IMR-90 (cell line): ENCODE measurements at regions not wholly inside any gene's neighbourhood (a gene's known extent, or its start where the extent isn't known, plus 50 kb on each side); places are given as distances from the start of the nearest gene placed in this dataset.

Experiments used
- ATAC-seq: fragments of 200-7000 bp; cut with Tn5 transposase; 2 replicates; pipeline ENCODE4 v1.9.1; 2020; ENCODE audit warnings: low read depth, mild to moderate bottlenecking, moderate library complexity
- BruUV-seq: library from RNA; stranded (reverse); fragments of 400-500 nt; replicated peaks from 2 replicates; lab custom pipeline; 2021; lab: Mats Ljungman, UMichigan
- CTCF ChIA-PET: fragments of 300-600 bp; formaldehyde crosslinking; extraction: SDS; loops from one replicate; lab custom pipeline; 2021; ENCODE audit warnings: antibody characterized with exemption; lab: Yijun Ruan, JAX
- POLR2A ChIA-PET: fragments of 300-600 bp; sonication (Branson Sonifier 250); formaldehyde crosslinking; loops from one replicate; lab custom pipeline; 2022; ENCODE audit warnings: antibody characterized with exemption; ENCODE audit not compliant: unreplicated experiment; lab: Charles Lee
- DNase-seq: peaks from one replicate; pipeline ENCODE4 v3.0.0; 2013
- H2AFZ ChIP-seq: replicated peaks from 2 replicates; pipeline ENCODE3; 2013; ENCODE audit warnings: low read length, mild to moderate bottlenecking; ENCODE audit not compliant: poor library complexity
- H2AK5ac ChIP-seq: 2 replicates; pipeline ENCODE4 v1.6.1; 2013; ENCODE audit warnings: low read depth, low read length, inconsistent platforms
- H2AK9ac ChIP-seq: replicated peaks from 2 replicates; pipeline ENCODE3; 2013; ENCODE audit warnings: mild to moderate bottlenecking, low read depth, low read length, moderate library complexity; ENCODE audit not compliant: poor library complexity
- H2BK120ac ChIP-seq: 2 replicates; pipeline ENCODE4 v1.6.1; 2013; ENCODE audit warnings: low read depth, low read length, inconsistent platforms
- H2BK15ac ChIP-seq: 3 replicates; pipeline ENCODE4 v1.6.1; 2013; ENCODE audit warnings: low read depth, low read length, inconsistent platforms
- H2BK20ac ChIP-seq: 2 replicates; pipeline ENCODE4 v1.6.1; 2013; ENCODE audit warnings: low read depth, mild to moderate bottlenecking, inconsistent platforms, low read length, moderate library complexity
- H2BK5ac ChIP-seq: 2 replicates; pipeline ENCODE4 v1.6.1; 2013; ENCODE audit warnings: mild to moderate bottlenecking, low read depth, low read length, inconsistent platforms; ENCODE audit not compliant: poor library complexity, severe bottlenecking
- H3K14ac ChIP-seq: replicated peaks from 2 replicates; pipeline ENCODE4 v1.6.1; 2013; ENCODE audit warnings: low read depth, low read length, inconsistent platforms
- H3K18ac ChIP-seq: 2 replicates; pipeline ENCODE4 v1.6.1; 2013; ENCODE audit warnings: low read depth, low read length, control low read depth
- H3K23ac ChIP-seq: 2 replicates; pipeline ENCODE4 v1.6.1; 2013; ENCODE audit warnings: low read depth, low read length, inconsistent platforms
- H3K27ac ChIP-seq: 2 replicates; pipeline ENCODE4 v1.5.1; 2013; ENCODE audit warnings: mild to moderate bottlenecking, control low read depth, low read length; ENCODE audit not compliant: insufficient read depth
- H3K27me3 ChIP-seq: 2 replicates; pipeline ENCODE4 v1.6.1; 2013; ENCODE audit warnings: low read length; ENCODE audit not compliant: control insufficient read depth, insufficient read depth
- H3K36me3 ChIP-seq: 2 replicates; pipeline ENCODE4 v1.6.1; 2013; ENCODE audit warnings: low read length, mixed read lengths; ENCODE audit not compliant: control insufficient read depth, insufficient read depth
- H3K4ac ChIP-seq: 2 replicates; pipeline ENCODE4 v1.6.1; 2013; ENCODE audit warnings: low read depth, low read length, inconsistent platforms
- H3K4me1 ChIP-seq: 2 replicates; pipeline ENCODE4 v1.6.1; 2013; ENCODE audit warnings: low read length, mixed read lengths; ENCODE audit not compliant: control insufficient read depth, insufficient read depth
- H3K4me2 ChIP-seq: 2 replicates; pipeline ENCODE4 v1.6.1; 2013; ENCODE audit warnings: low read depth, mild to moderate bottlenecking, control low read depth, low read length, moderate library complexity
- H3K4me3 ChIP-seq: 2 replicates; pipeline ENCODE4 v1.5.1; 2013; ENCODE audit warnings: low read depth, mild to moderate bottlenecking, control low read depth, low read length, moderate library complexity; ENCODE audit not compliant: insufficient read depth
- H3K56ac ChIP-seq: 2 replicates; pipeline ENCODE4 v1.6.1; 2013; ENCODE audit warnings: low read length, inconsistent platforms; ENCODE audit not compliant: insufficient read depth; ENCODE audit errors: extremely low read depth
- H3K79me1 ChIP-seq, 2 experiments: 2 replicates each; pipeline ENCODE4 v1.6.1; 2013; ENCODE audit warnings: low read length in 2 of 2, inconsistent platforms in 1 of 2, low read depth in 1 of 2
- H3K9ac ChIP-seq: 2 replicates; pipeline ENCODE4 v1.6.1; 2013; ENCODE audit warnings: low read depth, low read length, control low read depth
- H3K9me1 ChIP-seq: 2 replicates; pipeline ENCODE4 v1.6.1; 2013; ENCODE audit warnings: low read length, inconsistent platforms; ENCODE audit not compliant: insufficient read depth
- H3K9me3 ChIP-seq: 2 replicates; pipeline ENCODE4 v1.6.1; 2013; ENCODE audit warnings: low read length; ENCODE audit not compliant: control insufficient read depth, insufficient read depth
- H4K20me1 ChIP-seq: 2 replicates; pipeline ENCODE4 v1.6.1; 2013; ENCODE audit warnings: low read length, inconsistent platforms; ENCODE audit not compliant: insufficient read depth
- H4K5ac ChIP-seq: 2 replicates; pipeline ENCODE4 v1.6.1; 2013; ENCODE audit warnings: mild to moderate bottlenecking, low read depth, low read length, control low read depth
- H4K8ac ChIP-seq, 2 experiments: 2 replicates each; pipeline ENCODE4 v1.6.1; 2013; ENCODE audit warnings: low read depth in 2 of 2, low read length in 2 of 2, control low read depth in 1 of 2, inconsistent platforms in 1 of 2
- H4K91ac ChIP-seq: 2 replicates; pipeline ENCODE4 v1.6.1; 2013; ENCODE audit warnings: low read depth, low read length, inconsistent platforms; ENCODE audit not compliant: insufficient read depth
- BHLHE40 ChIP-seq: fragments of 150-350 bp; IDR thresholded peaks from 2 replicates; pipeline ENCODE4 v1.6.1; 2016; ENCODE audit warnings: mild to moderate bottlenecking, low read depth, low read length
- CEBPB ChIP-seq: IDR thresholded peaks from 2 replicates; pipeline ENCODE4 v1.6.1; 2012; ENCODE audit warnings: low read depth, low read length, improper control_type of control experiment
- CHD1 ChIP-seq: IDR thresholded peaks from 2 replicates; pipeline ENCODE4 v1.6.1; 2012; ENCODE audit warnings: low read depth, low read length, improper control_type of control experiment
- FOS ChIP-seq: fragments of 150-350 bp; IDR thresholded peaks from 2 replicates; pipeline ENCODE4 v1.6.1; 2016; ENCODE audit warnings: low read depth, low read length
- MAFK ChIP-seq: IDR thresholded peaks from 2 replicates; pipeline ENCODE4 v1.6.1; 2012; ENCODE audit warnings: low read depth, low read length, improper control_type of control experiment
- MAZ ChIP-seq: IDR thresholded peaks from 2 replicates; pipeline ENCODE4 v1.6.1; 2012; ENCODE audit warnings: low read depth, mild to moderate bottlenecking, low read length, improper control_type of control experiment, moderate library complexity, borderline replicate concordance
- MXI1 ChIP-seq: IDR thresholded peaks from 2 replicates; pipeline ENCODE4 v1.6.1; 2012; ENCODE audit warnings: low read depth, mild to moderate bottlenecking, low read length, moderate library complexity, borderline replicate concordance
- NFE2L2 ChIP-seq: fragments of 150-350 bp; IDR thresholded peaks from 2 replicates; pipeline ENCODE4 v1.6.1; 2016; ENCODE audit warnings: low read depth, mild to moderate bottlenecking, low read length
- POLR2A ChIP-seq: IDR thresholded peaks from 2 replicates; pipeline ENCODE4 v1.6.1; 2012; ENCODE audit warnings: mild to moderate bottlenecking, low read depth, low read length
- RAD21 ChIP-seq: IDR thresholded peaks from 2 replicates; pipeline ENCODE4 v1.6.1; 2012; ENCODE audit warnings: low read length, improper control_type of control experiment
- RCOR1 ChIP-seq: IDR thresholded peaks from 2 replicates; pipeline ENCODE4 v1.6.1; 2012; ENCODE audit warnings: mild to moderate bottlenecking, low read length, improper control_type of control experiment; ENCODE audit not compliant: insufficient replicate concordance
- RFX5 ChIP-seq: IDR thresholded peaks from 2 replicates; pipeline ENCODE4 v1.8.0; 2012; ENCODE audit warnings: low read depth, mild to moderate bottlenecking, low read length, moderate library complexity
- SMC3 ChIP-seq: fragments of 150-350 bp; IDR thresholded peaks from 2 replicates; pipeline ENCODE4 v1.6.1; 2016; ENCODE audit warnings: low read depth, mild to moderate bottlenecking, antibody characterized with exemption, low read length, moderate library complexity
- WGBS, 2 experiments: methylation state at CpG; one replicate each; pipeline versions ENCODE4 v1.1.5 to v1.1.7; 2013; ENCODE audit warnings: missing lambda C conversion rate in 2 of 2; ENCODE audit not compliant: insufficient read length in 1 of 2; ENCODE audit errors: extremely low coverage in 2 of 2; 5-methylcytosine and 5-hydroxymethylcytosine counted together
- dilution Hi-C: fragments of 300-500 bp; cut with HindIII; formaldehyde crosslinking; loops from one replicate; pipeline ENCODE4 v1.14.3; 2018; ENCODE audit warnings: low sequenced_read_pairs; ENCODE audit not compliant: unreplicated experiment
- in situ Hi-C: fragments of 300-500 bp; cut with MboI; formaldehyde crosslinking; loops from 3 replicates; pipeline ENCODE4 v1.14.3; 2019; ENCODE audit warnings: low sequenced_read_pairs, inconsistent platforms, mixed read lengths
- intact Hi-C: fragments of 100-400 bp; cut with micrococcal nuclease; formaldehyde crosslinking; loops from 2 replicates; pipeline ENCODE4 v1.10.0; 2022
- TF ChIP-seq, protein P1 (sequence below): fragments of 150-350 bp; IDR thresholded peaks from 2 replicates; pipeline ENCODE4 v1.6.1; 2017; ENCODE audit warnings: mild to moderate bottlenecking, antibody characterized with exemption, low read length, low read depth
- TF ChIP-seq, protein P2 (sequence below): fragments of 150-350 bp; IDR thresholded peaks from 2 replicates; pipeline ENCODE4 v1.6.1; 2016; ENCODE audit warnings: low read depth, mild to moderate bottlenecking, low read length, moderate library complexity, borderline replicate concordance
- TF ChIP-seq, protein P3 (sequence below): conservative IDR thresholded peaks from 2 replicates; pipeline ENCODE4 v1.5.1; 2012; ENCODE audit warnings: mild to moderate bottlenecking, low read depth, low read length, improper control_type of control experiment

DNA sequence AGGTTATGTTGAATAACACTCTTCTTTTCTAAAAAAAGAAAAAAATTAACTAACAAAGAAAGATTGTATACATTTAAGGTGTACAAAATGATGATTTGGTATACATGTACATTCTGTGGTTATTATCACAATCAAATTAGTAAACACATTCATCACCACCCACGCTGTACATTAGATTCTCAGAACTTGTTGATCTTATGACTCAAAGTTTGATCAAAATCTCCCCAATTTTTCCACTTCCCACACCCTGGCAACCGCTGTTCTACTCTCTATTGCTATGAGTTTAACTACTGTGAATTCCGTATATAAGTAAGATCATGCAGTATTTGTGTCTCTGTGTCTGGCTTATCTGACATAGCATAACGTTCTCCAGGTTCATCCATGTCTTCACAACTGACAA is 469.5 kb upstream of the CHRM3 start:
- Histone ChIP-seq H3K27ac (no peak overlapping the region), H3K79me1 (no peaks in the 10 kb centered on the region), H3K9me1 (no peaks in the 10 kb centered on the region), H2BK120ac (no peak overlapping the region), H2AK9ac (no peak overlapping the region), H3K23ac (no peak overlapping the region), H4K8ac (no peak overlapping the region), H3K27me3 (no peaks in the 10 kb centered on the region), H3K4me1 (no peaks in the 10 kb centered on the region), H3K14ac (no peak overlapping the region), H2BK20ac (no peak overlapping the region), H2AK5ac (no peak overlapping the region), H3K36me3 (no peaks in the 10 kb centered on the region), H3K18ac (no peak overlapping the region), H3K9ac (no peak overlapping the region), H3K9me3 (peaks cover 2% of the 10 kb centered on the region), H2BK5ac (no peak overlapping the region), H3K56ac (no peak overlapping the region), H4K91ac (no peak overlapping the region), H3K4ac (no peak overlapping the region), H3K4me3 (no peak overlapping the region), H2AFZ (no peak overlapping the region), H4K20me1 (no peaks in the 10 kb centered on the region), H3K4me2 (no peak overlapping the region), H4K5ac (no peak overlapping the region), H2BK15ac (no peak overlapping the region)
- dilution Hi-C loops (no loop called here), in situ Hi-C loops (no loop called here), intact Hi-C loops (no loop called here)
- no peak for ATAC-seq
- TF ChIP-seq RCOR1 = no peak
- TF ChIP-seq RFX5 = no peak
- TF ChIP-seq, protein P1, sequence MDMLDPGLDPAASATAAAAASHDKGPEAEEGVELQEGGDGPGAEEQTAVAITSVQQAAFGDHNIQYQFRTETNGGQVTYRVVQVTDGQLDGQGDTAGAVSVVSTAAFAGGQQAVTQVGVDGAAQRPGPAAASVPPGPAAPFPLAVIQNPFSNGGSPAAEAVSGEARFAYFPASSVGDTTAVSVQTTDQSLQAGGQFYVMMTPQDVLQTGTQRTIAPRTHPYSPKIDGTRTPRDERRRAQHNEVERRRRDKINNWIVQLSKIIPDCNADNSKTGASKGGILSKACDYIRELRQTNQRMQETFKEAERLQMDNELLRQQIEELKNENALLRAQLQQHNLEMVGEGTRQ = no peak
- TF ChIP-seq BHLHE40 = no peak
- TF ChIP-seq MAZ = no peak
- TF ChIP-seq NFE2L2 = no peak
- TF ChIP-seq RAD21 = no peak
- TF ChIP-seq MAFK = no peak
- TF ChIP-seq, protein P2, sequence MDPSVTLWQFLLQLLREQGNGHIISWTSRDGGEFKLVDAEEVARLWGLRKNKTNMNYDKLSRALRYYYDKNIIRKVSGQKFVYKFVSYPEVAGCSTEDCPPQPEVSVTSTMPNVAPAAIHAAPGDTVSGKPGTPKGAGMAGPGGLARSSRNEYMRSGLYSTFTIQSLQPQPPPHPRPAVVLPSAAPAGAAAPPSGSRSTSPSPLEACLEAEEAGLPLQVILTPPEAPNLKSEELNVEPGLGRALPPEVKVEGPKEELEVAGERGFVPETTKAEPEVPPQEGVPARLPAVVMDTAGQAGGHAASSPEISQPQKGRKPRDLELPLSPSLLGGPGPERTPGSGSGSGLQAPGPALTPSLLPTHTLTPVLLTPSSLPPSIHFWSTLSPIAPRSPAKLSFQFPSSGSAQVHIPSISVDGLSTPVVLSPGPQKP = no peak
- no peak for TF ChIP-seq POLR2A
- no peak for TF ChIP-seq SMC3
- TF ChIP-seq CEBPB = no peak
- TF ChIP-seq FOS = no peak
- no peak for TF ChIP-seq MXI1
- TF ChIP-seq, protein P3, sequence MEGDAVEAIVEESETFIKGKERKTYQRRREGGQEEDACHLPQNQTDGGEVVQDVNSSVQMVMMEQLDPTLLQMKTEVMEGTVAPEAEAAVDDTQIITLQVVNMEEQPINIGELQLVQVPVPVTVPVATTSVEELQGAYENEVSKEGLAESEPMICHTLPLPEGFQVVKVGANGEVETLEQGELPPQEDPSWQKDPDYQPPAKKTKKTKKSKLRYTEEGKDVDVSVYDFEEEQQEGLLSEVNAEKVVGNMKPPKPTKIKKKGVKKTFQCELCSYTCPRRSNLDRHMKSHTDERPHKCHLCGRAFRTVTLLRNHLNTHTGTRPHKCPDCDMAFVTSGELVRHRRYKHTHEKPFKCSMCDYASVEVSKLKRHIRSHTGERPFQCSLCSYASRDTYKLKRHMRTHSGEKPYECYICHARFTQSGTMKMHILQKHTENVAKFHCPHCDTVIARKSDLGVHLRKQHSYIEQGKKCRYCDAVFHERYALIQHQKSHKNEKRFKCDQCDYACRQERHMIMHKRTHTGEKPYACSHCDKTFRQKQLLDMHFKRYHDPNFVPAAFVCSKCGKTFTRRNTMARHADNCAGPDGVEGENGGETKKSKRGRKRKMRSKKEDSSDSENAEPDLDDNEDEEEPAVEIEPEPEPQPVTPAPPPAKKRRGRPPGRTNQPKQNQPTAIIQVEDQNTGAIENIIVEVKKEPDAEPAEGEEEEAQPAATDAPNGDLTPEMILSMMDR = no peak
- TF ChIP-seq CHD1 = no peak
- no CpG with 5 or more reads among the region's 4 CpGs for WGBS, 2 experiments
- DNase-seq = no peak
- ChIA-PET CTCF (no interaction called here), POLR2A (no interaction called here)
- no TSS peak for BruUV-seq
